Lower leg skin (tissue), 4 donors: ENCODE measurements at regions not wholly inside any gene's neighbourhood (a gene's known extent, or its start where the extent isn't known, plus 50 kb on each side); places are given as distances from the start of the nearest gene placed in this dataset.

Experiments
- DNase-seq, 2 donors: peaks; one replicate each; pipeline ENCODE4 v3.0.0-alpha.2; 2019; ENCODE audit warnings: low spot score in 2 of 2
- H3K4me3 ChIP-seq: fragments of 200-600 bp; sonication (generic); 2 replicates; pipeline ENCODE4 v1.5.1; 2017; ENCODE audit warnings: mild to moderate bottlenecking, low read depth; ENCODE audit not compliant: poor library complexity, severe bottlenecking
- POLR2A ChIP-seq, 2 donors: fragments of 450-650 bp; IDR thresholded peaks; one replicate each; pipeline ENCODE4 v1.6.1; 2016 to 2017; ENCODE audit warnings: antibody characterized with exemption in 2 of 2, mild to moderate bottlenecking in 1 of 2, moderate library complexity in 1 of 2
- WGBS, 2 donors: methylation state at CpG; one replicate each; pipeline ENCODE4 v1.1.5; 2018; 5-methylcytosine and 5-hydroxymethylcytosine counted together
- intact Hi-C: fragments of 100-400 bp; cut with DNase I; formaldehyde crosslinking; loops from one replicate; pipeline ENCODE4 v1.15.0; 2023; ENCODE audit warnings: low total_unique reads
- TF ChIP-seq, protein P1 (sequence below), 3 donors: fragments of 450-650 bp; IDR thresholded peaks; one replicate each; pipeline ENCODE4 v1.5.1; 2016; ENCODE audit warnings: antibody characterized with exemption in 3 of 3, mild to moderate bottlenecking in 3 of 3, moderate library complexity in 2 of 3

DNA sequence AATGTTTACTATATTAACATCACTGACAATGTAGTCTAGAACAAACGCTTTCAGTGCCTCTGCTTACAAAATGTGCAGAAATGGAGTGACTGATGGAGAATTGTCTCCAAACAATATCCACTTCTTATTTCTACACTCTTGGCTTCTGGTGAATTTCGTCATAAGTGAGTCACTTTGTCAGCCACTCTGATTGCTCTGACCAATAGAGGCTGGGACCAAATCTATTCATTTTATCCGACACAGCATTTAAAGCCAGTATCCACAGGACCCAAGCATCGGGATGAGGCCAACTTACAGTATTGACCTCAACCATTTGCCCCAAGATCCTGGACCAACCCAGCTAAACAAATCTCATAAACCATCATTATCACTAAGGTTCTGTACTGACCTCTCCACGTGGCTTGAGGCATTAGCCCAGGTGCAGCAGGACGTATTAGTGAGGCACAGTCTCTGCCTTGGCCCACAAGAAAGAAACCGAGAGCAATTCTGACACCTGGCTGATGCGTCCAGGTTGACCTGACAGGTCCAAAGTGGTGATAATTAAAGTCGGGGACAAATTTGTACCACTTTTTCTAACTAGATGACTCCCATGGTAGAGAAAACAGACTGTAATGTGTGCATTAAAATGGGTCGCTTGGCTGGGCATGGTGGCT, 53.3 kb upstream of the ERO1B start:
- peak in 1 of 2 donors; percentile 28 for DNase-seq
- intact Hi-C loops, result no loop called here
- 86 to 89% methylated on average over 10 of the region's 10 CpGs for WGBS, 2 donors
- H3K4me3 ChIP-seq, result no peak overlapping the region
- TF ChIP-seq, protein P1, sequence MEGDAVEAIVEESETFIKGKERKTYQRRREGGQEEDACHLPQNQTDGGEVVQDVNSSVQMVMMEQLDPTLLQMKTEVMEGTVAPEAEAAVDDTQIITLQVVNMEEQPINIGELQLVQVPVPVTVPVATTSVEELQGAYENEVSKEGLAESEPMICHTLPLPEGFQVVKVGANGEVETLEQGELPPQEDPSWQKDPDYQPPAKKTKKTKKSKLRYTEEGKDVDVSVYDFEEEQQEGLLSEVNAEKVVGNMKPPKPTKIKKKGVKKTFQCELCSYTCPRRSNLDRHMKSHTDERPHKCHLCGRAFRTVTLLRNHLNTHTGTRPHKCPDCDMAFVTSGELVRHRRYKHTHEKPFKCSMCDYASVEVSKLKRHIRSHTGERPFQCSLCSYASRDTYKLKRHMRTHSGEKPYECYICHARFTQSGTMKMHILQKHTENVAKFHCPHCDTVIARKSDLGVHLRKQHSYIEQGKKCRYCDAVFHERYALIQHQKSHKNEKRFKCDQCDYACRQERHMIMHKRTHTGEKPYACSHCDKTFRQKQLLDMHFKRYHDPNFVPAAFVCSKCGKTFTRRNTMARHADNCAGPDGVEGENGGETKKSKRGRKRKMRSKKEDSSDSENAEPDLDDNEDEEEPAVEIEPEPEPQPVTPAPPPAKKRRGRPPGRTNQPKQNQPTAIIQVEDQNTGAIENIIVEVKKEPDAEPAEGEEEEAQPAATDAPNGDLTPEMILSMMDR (IDR thresholded peaks at IDR 0.05), result no peak
- TF ChIP-seq POLR2A (IDR thresholded peaks at IDR 0.05), result no peak

DNA sequence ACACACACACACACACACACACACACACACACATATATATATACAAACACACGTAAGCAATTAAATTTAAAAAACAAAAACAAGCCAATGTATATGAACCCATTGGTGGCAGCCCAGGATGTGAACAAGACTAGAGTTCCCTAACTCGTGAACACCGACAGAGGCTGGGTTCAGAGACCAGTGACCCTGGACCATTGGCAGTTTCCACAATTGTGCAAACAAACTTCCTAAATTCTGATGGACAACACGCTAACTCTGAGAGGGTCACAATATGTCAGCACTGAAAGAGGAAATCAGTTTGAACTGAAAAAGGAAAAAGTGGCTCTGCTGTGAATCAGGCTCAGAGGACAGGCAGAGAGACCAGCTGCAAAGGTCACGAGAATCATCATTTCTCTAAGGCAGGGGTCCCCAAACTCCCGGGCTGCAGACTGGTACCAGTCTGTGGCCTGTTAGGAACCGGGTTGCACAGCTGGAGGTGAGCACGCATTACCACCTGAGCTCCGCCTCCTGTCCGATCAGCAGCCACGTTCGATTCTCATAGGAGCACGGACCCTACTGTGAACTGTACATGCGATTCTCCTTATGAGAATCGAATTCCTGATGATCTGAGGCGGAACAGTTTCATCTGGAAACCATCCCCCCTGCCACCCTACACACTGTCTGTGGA, 50.5 kb upstream of the ERO1B start:
- peak in 1 of 2 donors; percentile 45 for DNase-seq
- WGBS, 2 donors, result 79 to 81% methylated on average over 16 of the region's 16 CpGs
- intact Hi-C loops, result no loop called here

More for the DNA sequence above, 50.5 kb upstream of the ERO1B start:
- H3K4me3 ChIP-seq, result no peak overlapping the region
- TF ChIP-seq, protein P1 (IDR thresholded peaks at IDR 0.05), result no peak
